HEK293 (cell line): ENCODE measurements at regions not wholly inside any gene's neighbourhood (a gene's known extent, or its start where the extent isn't known, plus 50 kb on each side); places are given as distances from the start of the nearest gene placed in this dataset.

Experiments used
- CTCF ChIA-PET: fragments of 350-600 bp; formaldehyde crosslinking; extraction: SDS; loops from one replicate; lab custom pipeline; 2021; ENCODE audit warnings: antibody characterized with exemption; lab: Yijun Ruan, JAX
- POLR2A ChIA-PET: fragments of 300-600 bp; formaldehyde crosslinking; extraction: SDS; loops from one replicate; lab custom pipeline; 2020; ENCODE audit warnings: antibody characterized with exemption, inconsistent platforms; lab: Yijun Ruan, JAX
- H3K27ac ChIP-seq: fragments of 200-500 bp; sonication (Bioruptor generic); 2 replicates; pipeline ENCODE4 v1.5.1; 2014; ENCODE audit warnings: low read depth, low read length, control low read depth, inconsistent platforms; ENCODE audit errors: extremely low read depth
- H3K36me3 ChIP-seq, 2 experiments: fragments of 200-500 bp in 1 of 2; sonication (Bioruptor generic) in 1 of 2; 1 replicate in 1 of 2; 2 replicates in 1 of 2; pipeline ENCODE4 v1.5.1; 2014 to 2017; ENCODE audit warnings: inconsistent platforms in 2 of 2, low read length in 2 of 2; ENCODE audit not compliant: control insufficient read depth in 2 of 2, insufficient read depth in 1 of 2
- H3K4me1 ChIP-seq: fragments of 200-500 bp; sonication (Bioruptor generic); 2 replicates; pipeline ENCODE4 v1.5.1; 2014; ENCODE audit warnings: mild to moderate bottlenecking, low read length, inconsistent platforms; ENCODE audit not compliant: control insufficient read depth, insufficient read depth
- H3K4me3 ChIP-seq: 2 replicates; pipeline ENCODE4 v1.5.1; 2011; ENCODE audit warnings: low read depth, mild to moderate bottlenecking, control low read depth, low read length, moderate library complexity
- H3K9me3 ChIP-seq: fragments of 200-500 bp; sonication (Bioruptor generic); 2 replicates; pipeline ENCODE4 v1.5.1; 2014; ENCODE audit warnings: low read depth, low read length, inconsistent platforms; ENCODE audit not compliant: control insufficient read depth, insufficient read depth
- BCL11A ChIP-seq: fragments of 450-650 bp; formaldehyde crosslinking; IDR thresholded peaks from 2 replicates; pipeline ENCODE4 v1.5.1; 2016; ENCODE audit warnings: low read depth, missing biosample characterization, missing genetic modification characterization
- EGR2 ChIP-seq: fragments of 450-650 bp; formaldehyde crosslinking; IDR thresholded peaks from 2 replicates; pipeline ENCODE4 v1.5.1; 2016; ENCODE audit warnings: low read depth, missing biosample characterization, missing genetic modification characterization
- KLF16 ChIP-seq: fragments of 450-650 bp; formaldehyde crosslinking; IDR thresholded peaks from 2 replicates; pipeline ENCODE4 v1.5.1; 2017; ENCODE audit warnings: missing biosample characterization, missing genetic modification characterization
- KLF8 ChIP-seq: fragments of 450-650 bp; formaldehyde crosslinking; IDR thresholded peaks from 2 replicates; pipeline ENCODE4 v1.5.1; 2016; ENCODE audit warnings: missing biosample characterization, missing genetic modification characterization
- KLF9 ChIP-seq: fragments of 450-650 bp; formaldehyde crosslinking; IDR thresholded peaks from 2 replicates; pipeline ENCODE4 v1.5.1; 2016; ENCODE audit warnings: missing biosample characterization, missing genetic modification characterization, low read depth
- MZF1 ChIP-seq: fragments of 450-650 bp; formaldehyde crosslinking; IDR thresholded peaks from 2 replicates; pipeline ENCODE4 v1.5.1; 2017; ENCODE audit warnings: missing biosample characterization, missing genetic modification characterization, borderline replicate concordance
- PRDM1 ChIP-seq: fragments of 450-650 bp; formaldehyde crosslinking; IDR thresholded peaks from 2 replicates; pipeline ENCODE4; 2016; ENCODE audit warnings: missing biosample characterization, missing genetic modification characterization
- ZBTB7A ChIP-seq: fragments of 450-650 bp; formaldehyde crosslinking; IDR thresholded peaks from 2 replicates; pipeline ENCODE4 v1.5.1; 2016; ENCODE audit warnings: low read depth, missing biosample characterization, missing genetic modification characterization
- ZNF132 ChIP-seq: fragments of 450-650 bp; formaldehyde crosslinking; IDR thresholded peaks from 2 replicates; pipeline ENCODE4 v1.5.1; 2017; ENCODE audit warnings: missing biosample characterization, missing genetic modification characterization, borderline replicate concordance
- ZNF146 ChIP-seq: fragments of 450-650 bp; formaldehyde crosslinking; IDR thresholded peaks from 2 replicates; pipeline ENCODE4 v1.5.1; 2016; ENCODE audit warnings: missing biosample characterization, missing genetic modification characterization
- ZNF19 ChIP-seq: fragments of 450-650 bp; formaldehyde crosslinking; IDR thresholded peaks from 2 replicates; pipeline ENCODE4; 2016; ENCODE audit warnings: missing biosample characterization, missing genetic modification characterization, low read depth
- ZNF221 ChIP-seq: fragments of 450-650 bp; formaldehyde crosslinking; IDR thresholded peaks from 2 replicates; pipeline ENCODE4 v1.5.1; 2017; ENCODE audit warnings: missing biosample characterization, missing genetic modification characterization, borderline replicate concordance
- ZNF248 ChIP-seq: fragments of 450-650 bp; formaldehyde crosslinking; IDR thresholded peaks from 2 replicates; pipeline ENCODE4 v1.5.1; 2017; ENCODE audit warnings: missing biosample characterization, missing genetic modification characterization
- ZNF302 ChIP-seq: fragments of 450-650 bp; formaldehyde crosslinking; IDR thresholded peaks from 2 replicates; pipeline ENCODE4 v1.5.1; 2016; ENCODE audit warnings: missing biosample characterization, missing genetic modification characterization, low read depth
- ZNF341 ChIP-seq: fragments of 450-650 bp; formaldehyde crosslinking; IDR thresholded peaks from 2 replicates; pipeline ENCODE4; 2016; ENCODE audit warnings: low read depth, missing biosample characterization, missing genetic modification characterization
- ZNF366 ChIP-seq: fragments of 450-650 bp; formaldehyde crosslinking; conservative IDR thresholded peaks from 2 replicates; pipeline ENCODE4 v1.5.1; 2016; ENCODE audit warnings: missing biosample characterization, missing genetic modification characterization
- ZNF391 ChIP-seq: fragments of 450-650 bp; formaldehyde crosslinking; IDR thresholded peaks from 2 replicates; pipeline ENCODE4 v1.5.1; 2016; ENCODE audit warnings: low read depth, missing biosample characterization, missing genetic modification characterization, borderline replicate concordance
- ZNF433 ChIP-seq: fragments of 450-650 bp; formaldehyde crosslinking; IDR thresholded peaks from 2 replicates; pipeline ENCODE4 v1.5.1; 2016; ENCODE audit warnings: missing biosample characterization, missing genetic modification characterization, low read depth
- ZNF473 ChIP-seq: fragments of 450-650 bp; formaldehyde crosslinking; IDR thresholded peaks from 2 replicates; pipeline ENCODE4 v1.5.1; 2017; ENCODE audit warnings: missing biosample characterization, missing genetic modification characterization
- ZNF623 ChIP-seq: fragments of 450-650 bp; formaldehyde crosslinking; IDR thresholded peaks from 2 replicates; pipeline ENCODE4 v1.5.1; 2016; ENCODE audit warnings: missing biosample characterization, missing genetic modification characterization
- ZNF629 ChIP-seq: fragments of 450-650 bp; formaldehyde crosslinking; IDR thresholded peaks from 2 replicates; pipeline ENCODE4 v1.5.1; 2017; ENCODE audit warnings: missing biosample characterization, missing genetic modification characterization
- ZNF660 ChIP-seq: fragments of 450-650 bp; IDR thresholded peaks from 2 replicates; pipeline ENCODE4 v1.5.1; 2018; ENCODE audit warnings: missing biosample characterization, mild to moderate bottlenecking, missing genetic modification characterization
- ZNF76 ChIP-seq: fragments of 450-650 bp; formaldehyde crosslinking; IDR thresholded peaks from 2 replicates; pipeline ENCODE4; 2016; ENCODE audit warnings: low read depth, missing biosample characterization, missing genetic modification characterization, borderline replicate concordance
- ZNF785 ChIP-seq: fragments of 450-650 bp; formaldehyde crosslinking; IDR thresholded peaks from 2 replicates; pipeline ENCODE4 v1.5.1; 2016; ENCODE audit warnings: missing biosample characterization, missing genetic modification characterization
- ZNF837 ChIP-seq: fragments of 450-650 bp; formaldehyde crosslinking; IDR thresholded peaks from 2 replicates; pipeline ENCODE4 v1.5.1; 2016; ENCODE audit warnings: missing biosample characterization, missing genetic modification characterization
- TF ChIP-seq, protein P1 (sequence below): fragments of 450-650 bp; formaldehyde crosslinking; IDR thresholded peaks from 2 replicates; pipeline ENCODE4 v1.5.1; 2017; ENCODE audit warnings: missing biosample characterization, missing genetic modification characterization
- TF ChIP-seq, protein P2 (sequence below): fragments of 450-650 bp; formaldehyde crosslinking; IDR thresholded peaks from 2 replicates; pipeline ENCODE4 v1.5.1; 2016; ENCODE audit warnings: missing biosample characterization, missing genetic modification characterization
- TF ChIP-seq, protein P3 (sequence below): fragments of 450-650 bp; formaldehyde crosslinking; IDR thresholded peaks from 2 replicates; pipeline ENCODE4 v1.5.1; 2017; ENCODE audit warnings: missing biosample characterization, missing genetic modification characterization
- TF ChIP-seq, protein P4 (sequence below): fragments of 450-650 bp; formaldehyde crosslinking; IDR thresholded peaks from 2 replicates; pipeline ENCODE4 v1.5.1; 2016; ENCODE audit warnings: missing biosample characterization, missing genetic modification characterization
- TF ChIP-seq, protein P5 (sequence below): fragments of 450-650 bp; formaldehyde crosslinking; optimal IDR thresholded peaks from 2 replicates; pipeline ENCODE3; 2016; ENCODE audit warnings: missing biosample characterization, mild to moderate bottlenecking, missing genetic modification characterization

DNA sequence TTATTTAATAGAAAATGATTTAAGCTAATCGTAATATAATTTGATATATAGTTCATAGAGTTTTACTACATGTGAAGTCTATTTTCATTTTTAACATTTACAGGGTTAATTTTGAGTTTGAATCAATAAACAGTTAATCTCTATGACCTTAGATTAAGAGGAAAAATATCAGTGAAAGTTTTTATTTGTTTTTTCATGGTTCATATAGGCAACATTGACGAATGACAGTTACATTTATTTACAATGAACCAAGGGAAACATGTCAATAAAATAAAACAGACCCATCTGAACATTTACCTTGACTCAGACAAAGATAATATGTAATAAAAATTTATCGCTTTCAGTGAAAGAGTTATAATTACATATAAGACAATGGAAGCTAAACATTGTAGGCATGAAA lies 346.6 kb upstream of the SLITRK5 start:
- ChIA-PET CTCF (no interaction called here), POLR2A (no interaction called here)
- Histone ChIP-seq H3K27ac (no peak overlapping the region), H3K4me3 (no peak overlapping the region), H3K4me1 (no peaks in the 10 kb centered on the region), H3K9me3 (no peaks in the 10 kb centered on the region), H3K36me3 (no peaks in the 10 kb centered on the region)
- TF ChIP-seq ZNF623 (tag by site-specific recombination) (no peak), ZNF19 (tag by site-specific recombination) (no peak), ZNF76 (no peak), ZNF146 (no peak), ZNF629 (tag by site-specific recombination) (no peak), KLF8 (tag by site-specific recombination) (no peak), ZNF302 (tag by site-specific recombination) (no peak), PRDM1 (tag by site-specific recombination) (no peak), ZNF837 (no peak), ZNF221 (tag by site-specific recombination) (no peak), ZNF366 (no peak), ZNF660 (tag by site-specific recombination) (no peak), ZNF132 (tag by site-specific recombination) (no peak), KLF16 (tag by site-specific recombination) (no peak), ZNF341 (tag by site-specific recombination) (no peak)
- TF ChIP-seq, protein P1, sequence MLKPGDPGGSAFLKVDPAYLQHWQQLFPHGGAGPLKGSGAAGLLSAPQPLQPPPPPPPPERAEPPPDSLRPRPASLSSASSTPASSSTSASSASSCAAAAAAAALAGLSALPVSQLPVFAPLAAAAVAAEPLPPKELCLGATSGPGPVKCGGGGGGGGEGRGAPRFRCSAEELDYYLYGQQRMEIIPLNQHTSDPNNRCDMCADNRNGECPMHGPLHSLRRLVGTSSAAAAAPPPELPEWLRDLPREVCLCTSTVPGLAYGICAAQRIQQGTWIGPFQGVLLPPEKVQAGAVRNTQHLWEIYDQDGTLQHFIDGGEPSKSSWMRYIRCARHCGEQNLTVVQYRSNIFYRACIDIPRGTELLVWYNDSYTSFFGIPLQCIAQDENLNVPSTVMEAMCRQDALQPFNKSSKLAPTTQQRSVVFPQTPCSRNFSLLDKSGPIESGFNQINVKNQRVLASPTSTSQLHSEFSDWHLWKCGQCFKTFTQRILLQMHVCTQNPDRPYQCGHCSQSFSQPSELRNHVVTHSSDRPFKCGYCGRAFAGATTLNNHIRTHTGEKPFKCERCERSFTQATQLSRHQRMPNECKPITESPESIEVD: no peak
- TF ChIP-seq, protein P2, sequence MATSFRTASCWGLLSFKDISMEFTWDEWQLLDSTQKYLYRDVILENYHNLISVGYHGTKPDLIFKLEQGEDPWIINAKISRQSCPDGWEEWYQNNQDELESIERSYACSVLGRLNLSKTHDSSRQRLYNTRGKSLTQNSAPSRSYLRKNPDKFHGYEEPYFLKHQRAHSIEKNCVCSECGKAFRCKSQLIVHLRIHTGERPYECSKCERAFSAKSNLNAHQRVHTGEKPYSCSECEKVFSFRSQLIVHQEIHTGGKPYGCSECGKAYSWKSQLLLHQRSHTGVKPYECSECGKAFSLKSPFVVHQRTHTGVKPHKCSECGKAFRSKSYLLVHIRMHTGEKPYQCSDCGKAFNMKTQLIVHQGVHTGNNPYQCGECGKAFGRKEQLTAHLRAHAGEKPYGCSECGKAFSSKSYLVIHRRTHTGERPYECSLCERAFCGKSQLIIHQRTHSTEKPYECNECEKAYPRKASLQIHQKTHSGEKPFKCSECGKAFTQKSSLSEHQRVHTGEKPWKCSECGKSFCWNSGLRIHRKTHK: no peak
- TF ChIP-seq, protein P3, sequence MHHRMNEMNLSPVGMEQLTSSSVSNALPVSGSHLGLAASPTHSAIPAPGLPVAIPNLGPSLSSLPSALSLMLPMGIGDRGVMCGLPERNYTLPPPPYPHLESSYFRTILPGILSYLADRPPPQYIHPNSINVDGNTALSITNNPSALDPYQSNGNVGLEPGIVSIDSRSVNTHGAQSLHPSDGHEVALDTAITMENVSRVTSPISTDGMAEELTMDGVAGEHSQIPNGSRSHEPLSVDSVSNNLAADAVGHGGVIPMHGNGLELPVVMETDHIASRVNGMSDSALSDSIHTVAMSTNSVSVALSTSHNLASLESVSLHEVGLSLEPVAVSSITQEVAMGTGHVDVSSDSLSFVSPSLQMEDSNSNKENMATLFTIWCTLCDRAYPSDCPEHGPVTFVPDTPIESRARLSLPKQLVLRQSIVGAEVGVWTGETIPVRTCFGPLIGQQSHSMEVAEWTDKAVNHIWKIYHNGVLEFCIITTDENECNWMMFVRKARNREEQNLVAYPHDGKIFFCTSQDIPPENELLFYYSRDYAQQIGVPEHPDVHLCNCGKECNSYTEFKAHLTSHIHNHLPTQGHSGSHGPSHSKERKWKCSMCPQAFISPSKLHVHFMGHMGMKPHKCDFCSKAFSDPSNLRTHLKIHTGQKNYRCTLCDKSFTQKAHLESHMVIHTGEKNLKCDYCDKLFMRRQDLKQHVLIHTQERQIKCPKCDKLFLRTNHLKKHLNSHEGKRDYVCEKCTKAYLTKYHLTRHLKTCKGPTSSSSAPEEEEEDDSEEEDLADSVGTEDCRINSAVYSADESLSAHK (tag by site-specific recombination): no peak

DNA sequence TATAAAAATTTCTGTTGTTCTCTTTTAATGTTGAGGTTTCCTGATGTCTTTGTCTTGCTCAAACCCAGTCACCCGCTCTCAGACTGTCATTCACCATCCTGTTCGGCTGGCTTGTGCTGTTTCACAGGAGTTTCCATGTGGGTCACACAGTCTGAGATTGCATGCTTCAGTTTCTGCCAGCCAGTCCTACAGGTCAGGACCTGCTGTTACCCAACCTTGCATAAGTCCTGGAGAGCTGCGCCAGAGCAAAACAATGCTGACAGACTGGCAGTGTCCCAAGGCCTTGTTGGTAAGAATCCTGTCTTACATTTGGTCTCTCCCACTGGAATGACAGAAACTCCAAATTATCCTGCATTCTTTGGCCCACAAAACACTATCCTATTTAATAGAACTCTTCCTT lies 340.0 kb upstream of the SLITRK5 start:
- no peaks in the 10 kb centered on the region for H3K4me1 ChIP-seq
- ChIA-PET POLR2A (no interaction called here), CTCF (no interaction called here)
- H3K27ac ChIP-seq: no peak overlapping the region
- H3K36me3 ChIP-seq: no peaks in the 10 kb centered on the region
- no peak for TF ChIP-seq ZNF473 (tag by site-specific recombination)
- no peak for TF ChIP-seq ZBTB7A (tag by site-specific recombination)
- TF ChIP-seq KLF9: no peak
- no peak for TF ChIP-seq EGR2 (tag by site-specific recombination)
- TF ChIP-seq BCL11A (tag by site-specific recombination): no peak
- no peak for TF ChIP-seq ZNF785 (tag by site-specific recombination)
- TF ChIP-seq ZNF391 (tag by site-specific recombination): no peak
- TF ChIP-seq, protein P4, sequence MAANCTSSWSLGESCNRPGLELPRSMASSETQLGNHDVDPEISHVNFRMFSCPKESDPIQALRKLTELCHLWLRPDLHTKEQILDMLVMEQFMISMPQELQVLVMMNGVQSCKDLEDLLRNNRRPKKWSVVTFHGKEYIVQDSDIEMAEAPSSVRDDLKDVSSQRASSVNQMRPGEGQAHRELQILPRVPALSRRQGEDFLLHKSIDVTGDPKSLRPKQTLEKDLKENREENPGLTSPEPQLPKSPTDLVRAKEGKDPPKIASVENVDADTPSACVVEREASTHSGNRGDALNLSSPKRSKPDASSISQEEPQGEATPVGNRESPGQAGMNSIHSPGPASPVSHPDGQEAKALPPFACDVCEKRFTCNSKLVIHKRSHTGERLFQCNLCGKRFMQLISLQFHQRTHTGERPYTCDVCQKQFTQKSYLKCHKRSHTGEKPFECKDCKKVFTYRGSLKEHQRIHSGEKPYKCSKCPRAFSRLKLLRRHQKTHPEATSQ: no peak
- TF ChIP-seq, protein P5, sequence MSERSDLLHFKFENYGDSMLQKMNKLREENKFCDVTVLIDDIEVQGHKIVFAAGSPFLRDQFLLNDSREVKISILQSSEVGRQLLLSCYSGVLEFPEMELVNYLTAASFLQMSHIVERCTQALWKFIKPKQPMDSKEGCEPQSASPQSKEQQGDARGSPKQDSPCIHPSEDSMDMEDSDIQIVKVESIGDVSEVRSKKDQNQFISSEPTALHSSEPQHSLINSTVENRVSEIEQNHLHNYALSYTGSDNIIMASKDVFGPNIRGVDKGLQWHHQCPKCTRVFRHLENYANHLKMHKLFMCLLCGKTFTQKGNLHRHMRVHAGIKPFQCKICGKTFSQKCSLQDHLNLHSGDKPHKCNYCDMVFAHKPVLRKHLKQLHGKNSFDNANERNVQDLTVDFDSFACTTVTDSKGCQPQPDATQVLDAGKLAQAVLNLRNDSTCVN: no peak
- no peak for TF ChIP-seq ZNF366
- no peak for TF ChIP-seq MZF1 (tag by site-specific recombination)
- TF ChIP-seq ZNF248: no peak
- no peak for TF ChIP-seq ZNF433 (tag by site-specific recombination)
- TF ChIP-seq ZNF837: no peak
- no peak overlapping the region for H3K4me3 ChIP-seq
- no peaks in the 10 kb centered on the region for H3K9me3 ChIP-seq
